HG02870 (cell line): ENCODE measurements at regions not wholly inside any gene's neighbourhood (a gene's known extent, or its start where the extent isn't known, plus 50 kb on each side); places are given as distances from the start of the nearest gene placed in this dataset.
"Not testable (repeated sequence)": the region's sequence is repeated elsewhere in the genome, so short reads cannot be mapped to it uniquely, and the experiment has no call there.

ENCODE experiments used
- ATAC-seq: cut with Tn5 transposase; IDR thresholded peaks from one replicate; pipeline ENCODE4 v1.9.1; 2021; ENCODE audit warnings: mild to moderate bottlenecking, moderate library complexity; ENCODE audit not compliant: unreplicated experiment

DNA sequence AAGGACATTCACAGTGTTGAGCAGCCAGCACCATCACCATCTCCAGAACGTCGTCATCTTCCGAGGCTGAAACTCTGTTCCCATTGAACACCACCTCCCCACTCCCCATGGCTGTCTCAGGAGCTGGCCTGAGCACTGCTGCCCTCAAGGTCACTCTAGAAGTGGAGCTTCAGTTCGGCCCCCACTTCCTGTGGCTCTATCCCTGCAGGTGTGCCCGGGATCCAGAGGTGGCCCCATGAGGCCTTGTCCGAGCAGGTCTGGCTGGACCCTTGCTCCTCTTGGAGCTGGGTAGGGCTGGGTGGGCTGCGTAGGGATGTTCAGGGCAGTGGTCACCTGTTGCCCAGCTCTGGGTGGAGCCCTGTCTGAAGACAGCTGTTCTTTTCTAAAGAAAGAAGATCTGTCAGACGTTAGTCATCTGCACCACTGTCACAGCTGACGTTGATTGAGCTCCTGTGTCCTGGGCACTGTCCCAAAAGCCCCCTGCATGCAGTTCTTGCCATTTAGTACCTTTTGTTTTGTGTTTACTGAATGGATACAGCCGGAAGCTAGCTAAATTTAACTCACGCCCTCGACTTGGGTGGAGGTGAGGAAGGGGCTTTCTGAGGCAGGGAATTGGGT lies 75.5 kb upstream of the CLDN5 start:
- ATAC-seq: no peak

DNA sequence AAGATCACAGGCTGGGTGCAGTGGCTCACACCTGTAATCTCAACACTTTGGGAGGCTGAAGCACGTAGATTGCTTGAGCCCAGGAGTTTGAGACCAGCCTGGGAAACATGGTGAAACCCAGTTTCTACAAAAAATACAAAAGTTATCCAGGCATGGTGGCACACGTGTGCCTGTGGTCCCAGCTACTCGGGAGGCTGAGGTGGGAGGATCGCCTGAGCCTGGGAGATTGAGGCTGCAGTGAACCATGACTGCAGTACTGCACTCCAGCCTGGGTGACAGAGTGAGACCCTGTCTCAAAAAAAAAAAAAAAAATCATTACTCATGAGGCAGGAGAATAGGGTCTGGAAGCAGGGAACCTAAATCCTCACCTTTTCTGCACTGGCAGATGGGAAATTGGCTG lies 79.1 kb upstream of the CLDN5 start:
- not testable (repeated sequence) for ATAC-seq

DNA sequence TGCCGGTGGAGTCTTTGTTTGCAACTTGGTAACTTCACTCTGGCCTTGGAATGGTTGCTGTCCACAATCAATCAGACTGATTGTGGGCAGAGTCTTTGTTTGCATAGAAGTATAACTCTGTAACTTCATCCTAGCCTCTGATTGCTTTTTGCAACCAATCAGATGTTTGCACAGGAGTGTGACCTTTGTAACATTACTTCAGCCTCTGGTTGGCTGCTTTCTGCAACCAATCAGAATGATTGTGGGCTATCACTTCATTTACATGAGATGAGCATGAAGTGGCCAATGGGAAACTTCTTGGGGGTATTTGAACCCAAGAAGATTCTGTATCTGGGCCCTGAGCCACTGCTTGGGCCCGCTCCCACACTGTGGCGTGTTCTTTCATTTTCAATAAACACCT lies 79.6 kb upstream of the CLDN5 start:
- no peak for ATAC-seq

DNA sequence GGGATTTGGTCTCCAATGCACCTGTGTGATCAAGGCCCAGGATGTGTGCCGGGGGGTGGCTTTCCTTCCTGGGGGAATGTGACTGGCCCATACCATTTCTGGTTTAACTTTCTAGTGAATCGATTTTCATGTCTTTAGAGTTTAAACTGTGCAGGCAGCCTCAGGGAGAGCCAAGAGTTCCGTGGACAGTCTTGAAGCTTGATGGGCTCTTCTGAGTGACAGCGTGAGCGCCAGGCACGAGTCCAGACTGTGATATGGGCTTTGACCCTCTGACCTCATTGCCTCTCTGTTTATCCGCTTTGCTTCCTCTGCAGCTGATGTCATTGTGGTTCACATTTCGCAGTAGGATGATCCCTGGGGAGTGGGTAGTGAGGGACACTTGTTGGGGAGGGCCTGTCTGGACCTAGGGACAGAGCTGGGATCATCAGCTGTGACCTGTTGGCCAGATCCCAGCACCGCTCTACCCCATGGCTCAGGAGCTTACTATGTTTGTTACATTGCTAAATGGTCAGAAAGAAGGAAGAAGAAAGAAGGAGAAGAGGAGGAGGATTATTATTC lies 80.6 kb upstream of the CLDN5 start:
- no peak for ATAC-seq

DNA sequence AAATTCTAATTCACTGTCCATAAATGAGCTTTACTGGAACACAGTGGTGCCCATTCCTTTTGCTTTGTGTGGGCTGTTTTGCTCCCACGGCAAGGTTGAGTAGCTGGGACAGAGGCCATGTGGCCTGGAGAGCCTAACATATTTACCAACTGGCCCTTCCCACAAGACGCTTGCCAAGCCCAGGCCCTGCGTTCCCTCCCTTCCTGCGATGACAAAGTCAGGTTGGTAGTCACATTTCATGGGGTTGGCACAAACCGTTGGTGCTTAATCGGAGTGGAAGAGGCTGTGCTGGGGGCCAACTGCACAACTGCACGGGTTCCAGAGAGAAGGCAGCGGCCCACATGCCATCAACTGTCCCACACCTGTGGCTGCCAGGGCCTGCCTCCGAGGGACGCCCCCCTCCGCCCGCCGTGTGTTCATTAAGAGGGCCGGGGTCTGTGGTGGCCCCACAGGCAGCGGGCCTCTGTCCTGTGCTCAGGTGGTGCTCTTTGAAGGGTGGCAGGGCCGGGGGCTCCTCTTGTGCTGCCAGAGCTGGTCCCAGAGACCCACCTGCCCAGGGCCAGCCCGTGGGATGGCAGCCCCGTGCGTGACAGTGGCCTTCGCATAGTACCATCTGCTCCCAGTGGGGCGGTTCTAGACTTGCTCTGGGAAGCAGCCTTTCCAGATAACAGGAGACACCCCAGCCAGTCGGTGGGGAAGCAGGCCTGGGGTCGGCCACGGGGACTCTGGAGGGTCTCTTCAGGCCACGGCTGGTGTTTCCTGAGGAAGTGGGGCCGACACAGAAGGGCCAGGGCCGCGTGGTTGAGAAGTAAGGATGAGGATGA lies 81.5 kb upstream of the CLDN5 start:
- no peak for ATAC-seq

DNA sequence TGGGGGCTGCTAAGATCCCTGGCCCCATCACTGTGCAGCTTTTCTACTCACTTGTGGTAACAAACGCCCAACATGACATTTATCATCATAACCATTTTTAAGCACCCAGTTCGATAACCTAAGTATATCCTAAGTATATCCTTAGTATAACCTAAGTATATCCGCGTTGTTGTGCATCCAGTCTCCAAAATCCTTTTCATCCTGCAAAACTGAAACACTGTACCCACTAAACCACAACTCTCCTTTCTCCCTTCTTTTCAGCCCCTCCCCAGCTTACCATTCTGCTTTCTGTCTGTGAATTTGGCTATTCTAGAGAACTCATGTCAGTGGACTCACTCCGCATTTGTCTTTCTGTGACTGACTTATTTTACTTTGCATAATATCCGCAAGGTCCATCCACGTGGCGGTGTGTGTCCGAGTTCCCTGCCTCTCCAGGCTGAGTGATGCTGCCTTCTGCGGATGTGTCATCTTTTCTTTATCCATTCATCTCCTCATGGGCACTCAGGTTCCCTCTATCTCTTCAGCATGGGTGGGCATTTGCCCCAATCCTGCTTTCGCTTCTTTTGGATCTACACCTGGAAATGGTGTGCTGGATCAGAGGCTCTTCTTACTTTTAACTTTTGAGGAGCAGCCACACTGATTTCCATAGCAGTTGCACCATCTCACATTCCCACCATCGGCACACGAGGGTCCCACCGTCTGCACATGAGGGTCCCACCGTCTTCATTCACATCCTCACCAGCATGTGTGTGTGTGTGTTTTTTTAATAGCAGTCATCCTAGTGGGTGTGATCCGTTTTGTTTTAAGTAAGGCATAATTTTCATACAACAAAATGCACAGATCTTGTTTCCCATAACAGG lies 82.4 kb upstream of the CLDN5 start:
- no peak for ATAC-seq

DNA sequence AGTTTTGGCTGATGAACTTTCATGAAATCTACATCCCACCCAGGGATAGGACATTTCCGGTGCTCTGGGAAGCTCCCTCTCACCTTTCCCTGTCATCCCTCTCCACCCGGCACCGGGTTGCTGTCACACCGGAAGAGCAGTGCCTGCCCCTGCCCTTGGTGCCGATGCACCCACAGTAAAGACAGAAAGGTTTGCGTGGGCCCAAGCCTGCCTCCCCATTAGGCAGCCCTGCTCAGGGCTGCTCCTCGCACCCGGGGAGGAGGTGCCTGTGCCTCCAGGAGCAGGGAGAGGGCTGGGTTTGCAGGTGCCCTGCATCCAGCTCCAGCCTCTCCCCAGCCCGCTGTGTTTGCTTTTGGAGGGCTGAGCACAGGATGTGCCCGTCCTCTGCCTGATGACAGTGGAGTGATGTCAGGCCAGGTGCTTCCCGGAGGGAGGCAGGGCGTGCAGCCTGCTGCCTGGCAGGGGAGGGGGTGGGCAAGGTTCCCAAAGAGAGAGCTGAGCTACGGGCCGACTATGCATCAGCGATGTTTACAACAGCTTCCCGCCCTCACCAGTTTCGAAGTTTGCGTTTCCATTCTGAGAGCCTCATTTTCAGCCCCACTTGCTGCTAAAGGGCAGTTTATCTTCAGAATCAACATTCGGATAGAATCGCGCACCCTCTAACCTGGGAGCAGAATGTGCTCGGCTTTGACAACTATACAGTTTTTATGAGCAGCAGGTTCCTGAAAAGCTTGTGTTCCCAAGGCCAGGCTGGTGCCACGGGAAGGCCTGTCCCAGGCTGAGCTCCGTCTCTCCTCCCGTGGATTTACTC lies 83.2 kb upstream of the CLDN5 start:
- no peak for ATAC-seq

DNA sequence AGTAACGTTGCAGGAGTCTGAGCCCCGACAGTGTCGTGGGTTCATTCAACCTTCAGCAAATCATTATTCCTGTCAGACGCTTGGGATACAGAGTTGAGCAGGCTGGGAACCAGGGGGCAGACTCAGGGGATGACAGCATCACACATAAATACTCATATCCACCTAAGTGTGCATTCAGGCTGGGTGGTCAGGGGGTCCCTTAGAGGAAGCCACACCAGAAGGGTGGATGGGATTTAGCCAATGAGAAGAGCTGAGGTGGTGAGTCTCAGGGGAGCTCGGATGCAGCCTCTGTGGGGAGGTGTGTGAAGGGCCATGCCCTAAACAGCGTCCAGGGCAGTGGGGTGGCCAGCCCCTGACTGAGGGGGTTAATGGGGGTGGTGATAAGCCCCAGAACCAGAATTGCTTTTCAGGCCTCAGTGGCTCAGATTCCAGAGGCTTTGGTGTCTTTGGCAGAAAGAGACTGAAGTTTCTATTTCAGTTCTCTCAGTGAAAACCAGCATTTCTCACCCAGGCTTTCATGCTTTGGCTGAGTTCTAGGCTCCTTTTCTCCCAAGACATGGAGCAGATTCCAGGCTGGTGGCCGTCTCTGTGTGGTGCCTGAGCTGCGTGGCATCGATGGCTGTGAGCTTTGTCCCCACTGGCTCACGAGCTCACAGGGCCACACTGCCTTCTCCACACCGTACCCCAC lies 83.9 kb upstream of the CLDN5 start:
- no peak for ATAC-seq

DNA sequence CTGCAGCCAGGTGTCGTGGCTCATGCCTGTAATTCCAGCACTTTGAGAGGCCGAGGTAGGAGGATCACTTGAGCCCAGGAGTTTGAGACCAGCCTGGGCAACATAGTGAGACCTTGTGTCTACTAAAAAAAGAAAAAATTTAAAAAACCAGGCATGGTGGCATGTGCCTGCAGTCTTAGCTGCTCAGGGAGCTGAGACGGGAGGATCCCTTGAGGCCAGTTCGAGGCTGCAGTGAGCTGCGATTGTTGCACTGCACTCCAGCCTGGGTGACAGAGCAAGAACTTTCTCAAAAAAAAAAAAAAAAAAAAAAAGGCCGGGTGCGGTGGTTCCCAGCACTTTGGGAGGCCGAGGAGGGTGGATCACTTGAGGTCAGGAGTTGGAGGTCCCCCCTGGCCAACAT lies 85.5 kb upstream of the CLDN5 start:
- not testable (repeated sequence) for ATAC-seq

DNA sequence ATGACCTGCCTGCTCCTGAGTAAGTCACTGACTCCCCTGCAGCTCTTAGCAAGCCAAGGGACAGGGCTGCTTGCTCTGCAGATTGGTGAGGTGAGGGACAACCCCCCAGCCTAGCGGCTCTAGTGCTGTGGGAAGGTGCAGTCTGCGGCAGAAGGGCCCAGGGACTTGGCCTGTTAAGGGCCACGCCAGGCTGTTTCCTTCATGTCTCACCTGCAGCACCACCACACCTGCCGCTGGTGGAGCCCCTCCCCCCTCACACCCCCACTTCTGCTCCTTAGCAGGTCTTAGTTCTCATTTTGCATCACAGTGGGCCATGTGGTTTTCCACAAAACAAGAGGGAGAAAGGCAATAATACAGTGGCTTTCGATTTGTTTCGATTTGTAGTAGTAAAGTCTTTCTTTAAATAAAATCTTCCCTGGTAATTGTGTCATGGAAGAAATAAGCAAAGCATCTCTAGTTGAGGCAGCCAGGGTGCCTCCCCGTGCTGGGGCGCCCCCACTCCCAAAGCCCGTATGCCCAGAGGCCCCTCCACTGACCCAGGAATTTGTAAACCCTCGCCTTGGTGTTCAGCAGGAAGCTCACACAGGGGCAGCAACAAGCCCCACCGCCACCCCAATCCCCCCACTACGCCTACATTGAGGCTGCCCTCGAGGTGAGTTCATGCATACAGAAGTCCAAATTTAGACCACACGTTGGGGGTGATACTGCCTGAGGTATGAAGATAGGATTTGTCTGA lies 86.5 kb upstream of the CLDN5 start:
- no peak for ATAC-seq

DNA sequence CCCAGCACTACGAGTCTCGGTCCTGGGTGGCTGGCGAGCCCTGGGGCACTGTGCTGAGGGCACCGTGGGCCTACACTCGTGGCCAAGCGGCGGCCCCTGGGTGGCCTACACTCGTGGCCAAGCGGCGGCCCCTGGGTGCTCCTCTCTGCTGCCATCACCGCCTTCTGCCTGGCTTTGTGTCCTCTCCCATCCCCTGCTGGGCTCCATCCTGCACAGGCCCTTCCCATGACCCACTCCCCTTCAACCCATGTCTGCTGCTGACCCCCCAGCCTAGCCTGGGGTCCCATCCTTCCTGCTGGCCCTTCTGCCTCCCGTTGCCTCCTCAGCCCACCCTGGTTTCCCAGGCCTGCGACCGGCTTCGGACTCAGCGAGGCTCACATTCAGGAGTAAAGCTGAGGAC lies 87.4 kb upstream of the CLDN5 start:
- ATAC-seq: no peak

DNA sequence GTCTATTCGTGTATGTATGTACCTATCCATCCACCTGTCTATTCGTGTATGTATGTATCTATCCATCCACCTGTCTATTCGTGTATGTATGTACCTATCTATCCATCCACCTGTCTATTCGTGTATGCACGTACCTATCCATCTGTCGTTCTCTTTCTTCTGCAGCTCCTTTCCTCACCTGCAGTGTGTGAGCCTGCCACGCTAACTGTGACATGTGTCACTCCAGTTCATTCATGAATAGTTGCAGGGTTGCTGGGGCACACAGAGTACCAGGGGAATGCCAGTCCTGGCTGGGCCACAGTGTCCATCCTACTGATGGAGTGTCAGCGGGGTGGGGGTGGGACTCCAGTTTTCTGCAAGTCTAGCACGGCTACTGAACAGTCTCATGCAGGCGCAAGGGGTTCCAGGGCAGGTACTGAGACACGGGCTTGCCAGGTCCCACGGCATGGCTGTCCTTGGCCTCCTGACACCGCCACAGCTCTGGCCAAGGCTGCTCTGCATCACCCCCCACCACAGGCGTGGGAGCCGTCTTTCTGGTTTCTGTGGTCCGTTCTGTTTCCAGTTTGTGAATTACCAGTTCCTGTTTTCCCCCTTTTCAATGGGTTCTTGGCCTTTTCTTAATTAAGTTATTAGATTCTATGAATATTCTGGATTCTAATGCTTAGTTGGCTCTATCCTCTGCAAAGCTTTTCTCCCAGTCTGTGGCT lies 88.8 kb upstream of the CLDN5 start:
- ATAC-seq: no peak

DNA sequence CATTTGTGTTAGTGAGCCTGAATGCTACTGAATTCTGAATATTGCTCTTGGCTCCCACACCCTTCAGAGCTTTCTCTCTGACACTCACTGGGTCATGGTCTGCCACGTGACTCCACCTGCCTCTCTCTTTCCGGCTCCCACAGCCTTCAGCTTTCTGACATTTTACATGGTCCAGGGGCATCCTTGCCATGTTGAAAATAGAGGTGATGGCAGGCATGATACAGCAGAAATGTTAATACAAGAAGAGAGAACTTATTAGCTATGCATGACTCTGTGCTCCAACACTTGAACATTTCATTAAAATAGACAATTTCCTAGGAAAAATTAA lies 90.3 kb upstream of the CLDN5 start:
- ATAC-seq: no peak

DNA sequence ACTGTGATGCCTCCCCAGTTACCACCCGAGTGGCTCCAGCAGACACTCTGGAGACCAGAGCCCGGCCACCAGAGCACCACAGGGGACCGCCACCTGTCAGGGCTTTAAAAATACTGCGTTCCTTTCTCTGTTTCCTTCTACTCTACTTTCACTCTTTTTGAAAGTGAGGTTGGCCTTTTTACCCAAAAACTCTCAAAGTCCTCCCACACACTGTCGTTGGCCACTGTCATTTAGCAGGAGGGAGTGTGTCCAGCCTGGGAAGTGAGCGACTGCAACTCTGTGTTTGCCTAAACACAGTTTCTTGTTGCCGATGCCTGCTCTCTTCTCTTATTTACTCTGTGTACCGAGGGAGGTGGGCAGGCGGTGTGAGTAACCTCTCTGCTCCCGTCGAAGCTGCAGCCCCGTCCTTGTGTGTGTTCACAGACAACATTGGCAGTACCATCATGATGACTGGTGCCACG lies 90.8 kb upstream of the CLDN5 start:
- ATAC-seq: no peak

DNA sequence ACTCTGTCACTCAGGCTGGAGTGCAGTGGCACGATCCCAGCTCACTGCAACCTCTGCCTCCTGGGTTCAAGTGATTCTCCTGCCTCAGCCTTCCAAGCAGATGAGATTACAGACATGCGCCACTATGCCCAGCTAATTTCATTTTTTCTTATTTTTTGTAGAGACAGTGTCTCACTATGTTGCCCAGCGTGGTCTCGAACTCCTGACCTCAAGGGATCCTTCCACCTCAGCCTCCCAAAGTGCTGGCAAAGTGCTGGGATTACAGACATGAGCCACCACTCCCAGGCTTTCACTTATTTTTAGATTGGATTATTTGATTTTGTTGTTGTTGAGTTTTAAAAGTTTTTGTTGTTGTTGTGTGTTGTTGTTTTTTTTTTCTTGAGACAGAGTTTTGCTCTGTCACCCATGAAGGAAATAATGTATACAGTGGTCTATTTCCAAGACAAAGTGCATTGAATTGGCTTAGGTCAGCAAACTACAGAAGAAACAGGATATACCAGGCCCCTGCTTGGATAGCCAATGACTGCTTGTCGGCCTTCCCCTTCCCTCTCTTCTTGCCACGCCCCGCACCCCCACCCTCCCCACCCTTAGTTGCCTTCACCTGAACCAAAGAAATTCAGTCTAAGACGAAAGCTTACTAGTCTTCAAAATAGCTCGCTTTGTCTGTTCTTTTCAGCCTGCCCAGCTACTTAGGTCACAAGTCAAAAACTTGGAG lies 91.8 kb upstream of the CLDN5 start:
- ATAC-seq: no peak

DNA sequence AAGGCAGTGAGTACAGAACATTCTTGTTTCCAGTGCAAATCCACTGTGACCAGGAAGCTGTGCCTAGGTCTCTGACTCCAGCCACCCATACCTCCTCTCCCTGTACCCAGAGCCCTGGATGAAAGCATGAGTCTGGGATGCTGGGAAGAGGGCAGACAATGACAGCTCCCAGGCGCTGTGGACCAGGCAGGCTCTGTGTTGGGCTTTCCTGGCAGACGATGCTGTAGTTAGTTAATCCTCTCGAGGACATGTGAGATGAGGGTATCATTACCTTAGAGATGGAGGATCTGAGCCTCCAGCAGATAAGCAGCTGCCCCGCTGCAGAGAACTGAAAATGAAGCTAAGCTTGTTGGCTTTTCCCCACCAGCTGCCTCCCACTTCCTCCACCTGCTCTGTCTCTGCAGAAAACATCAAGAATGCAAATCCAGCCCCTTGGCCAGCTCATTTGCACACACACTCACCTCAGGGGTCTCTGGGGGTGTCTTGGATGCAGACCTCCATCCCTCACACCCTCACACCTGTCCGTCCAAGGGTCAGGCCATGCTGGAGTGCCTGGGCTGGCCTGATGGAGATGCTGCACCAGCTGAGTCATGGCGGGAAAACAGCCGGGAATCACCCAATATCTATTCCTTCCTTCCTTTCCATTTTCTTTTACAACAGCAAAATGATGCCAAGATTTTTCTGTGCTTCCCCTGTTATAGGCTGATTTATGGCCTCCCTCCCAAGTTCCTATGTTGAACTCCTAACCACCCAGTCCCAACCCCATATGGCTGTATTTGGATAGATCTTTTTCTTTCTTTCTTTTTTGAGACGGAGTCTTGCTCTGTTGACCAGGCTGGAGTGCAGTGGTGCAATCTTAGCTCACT lies 94.9 kb upstream of the SEPTIN5 start:
- ATAC-seq: peak; percentile 63

DNA sequence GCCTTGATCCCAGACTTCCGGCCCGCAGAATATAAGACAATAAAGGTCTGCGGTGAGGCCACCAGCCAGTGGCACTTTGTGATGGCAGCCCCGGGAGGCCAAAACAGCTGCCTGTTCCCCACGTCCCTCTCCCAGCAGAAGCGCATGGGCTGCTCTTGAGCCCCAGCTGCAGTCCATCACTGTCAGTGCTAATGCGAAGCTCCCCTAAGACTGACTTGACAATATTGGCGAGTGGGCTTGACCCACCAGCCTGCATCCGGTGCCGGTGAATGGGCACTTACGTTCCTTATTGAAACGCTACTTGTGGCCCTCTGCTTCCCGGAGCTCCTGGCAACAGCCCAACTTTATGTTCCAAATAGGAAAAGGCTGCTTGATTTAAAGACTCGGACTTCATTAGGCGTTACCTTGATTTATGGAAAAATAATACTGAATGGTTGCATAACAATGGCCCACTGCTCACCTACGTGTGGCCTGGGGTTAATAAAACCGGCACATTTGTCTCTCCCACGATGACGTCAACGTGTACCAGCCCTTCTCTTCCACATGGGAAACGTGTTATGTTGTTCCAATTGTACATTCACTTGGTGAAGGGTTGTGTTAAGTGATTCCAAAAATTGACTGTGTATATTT lies 93.4 kb upstream of the SEPTIN5 start:
- no peak for ATAC-seq
